OCI-LY7 (cell line): ENCODE measurements at regions not wholly inside any gene's neighbourhood (a gene's known extent, or its start where the extent isn't known, plus 50 kb on each side); places are given as distances from the start of the nearest gene placed in this dataset.

ENCODE experiments used
- EZH2phosphoT487 ChIP-seq: fragments of 200-600 bp; sonication (generic); IDR thresholded peaks from 2 replicates; pipeline ENCODE4 v1.6.1; 2018; ENCODE audit warnings: low read depth, borderline replicate concordance, mild to moderate bottlenecking, mixed run types, antibody characterized with exemption, low read length, moderate library complexity, mixed read lengths
- TF ChIP-seq, protein P1 (sequence below): fragments of 200-600 bp; sonication (generic); conservative IDR thresholded peaks from 2 replicates; pipeline ENCODE4 v1.5.1; 2014; ENCODE audit warnings: mild to moderate bottlenecking, antibody characterized with exemption, low read length, moderate library complexity, mixed read lengths

DNA sequence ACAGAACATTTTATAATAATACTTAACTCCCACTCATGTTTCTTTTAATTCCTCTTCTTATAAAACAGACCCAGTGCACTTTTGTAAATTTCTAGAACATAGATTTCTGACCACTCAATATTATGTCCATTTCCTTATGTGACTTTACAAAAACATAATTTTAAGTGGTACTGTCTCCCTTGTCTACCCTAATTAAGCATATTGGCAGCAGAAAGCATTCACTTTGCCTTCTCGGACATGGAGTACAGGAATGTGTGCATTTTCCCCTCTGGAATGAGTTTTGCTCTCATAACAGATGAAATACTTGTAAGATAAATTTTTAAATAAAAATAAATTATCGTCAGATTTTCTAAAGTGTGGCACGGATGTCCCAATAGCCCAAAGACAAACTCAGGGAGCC, 129.5 kb upstream of the MDM1 start:
- TF ChIP-seq, protein P1, sequence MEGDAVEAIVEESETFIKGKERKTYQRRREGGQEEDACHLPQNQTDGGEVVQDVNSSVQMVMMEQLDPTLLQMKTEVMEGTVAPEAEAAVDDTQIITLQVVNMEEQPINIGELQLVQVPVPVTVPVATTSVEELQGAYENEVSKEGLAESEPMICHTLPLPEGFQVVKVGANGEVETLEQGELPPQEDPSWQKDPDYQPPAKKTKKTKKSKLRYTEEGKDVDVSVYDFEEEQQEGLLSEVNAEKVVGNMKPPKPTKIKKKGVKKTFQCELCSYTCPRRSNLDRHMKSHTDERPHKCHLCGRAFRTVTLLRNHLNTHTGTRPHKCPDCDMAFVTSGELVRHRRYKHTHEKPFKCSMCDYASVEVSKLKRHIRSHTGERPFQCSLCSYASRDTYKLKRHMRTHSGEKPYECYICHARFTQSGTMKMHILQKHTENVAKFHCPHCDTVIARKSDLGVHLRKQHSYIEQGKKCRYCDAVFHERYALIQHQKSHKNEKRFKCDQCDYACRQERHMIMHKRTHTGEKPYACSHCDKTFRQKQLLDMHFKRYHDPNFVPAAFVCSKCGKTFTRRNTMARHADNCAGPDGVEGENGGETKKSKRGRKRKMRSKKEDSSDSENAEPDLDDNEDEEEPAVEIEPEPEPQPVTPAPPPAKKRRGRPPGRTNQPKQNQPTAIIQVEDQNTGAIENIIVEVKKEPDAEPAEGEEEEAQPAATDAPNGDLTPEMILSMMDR: no peak
- no peak for TF ChIP-seq EZH2phosphoT487
